HEK293 (cell line): ENCODE measurements at regions not wholly inside any gene's neighbourhood (a gene's known extent, or its start where the extent isn't known, plus 50 kb on each side); places are given as distances from the start of the nearest gene placed in this dataset.

Experiments used
- CTCF ChIA-PET: fragments of 350-600 bp; formaldehyde crosslinking; extraction: SDS; loops from one replicate; lab custom pipeline; 2021; ENCODE audit warnings: antibody characterized with exemption; lab: Yijun Ruan, JAX
- POLR2A ChIA-PET: fragments of 300-600 bp; formaldehyde crosslinking; extraction: SDS; loops from one replicate; lab custom pipeline; 2020; ENCODE audit warnings: antibody characterized with exemption, inconsistent platforms; lab: Yijun Ruan, JAX
- H3K27ac ChIP-seq: fragments of 200-500 bp; sonication (Bioruptor generic); 2 replicates; pipeline ENCODE4 v1.5.1; 2014; ENCODE audit warnings: low read depth, low read length, control low read depth, inconsistent platforms; ENCODE audit errors: extremely low read depth
- H3K36me3 ChIP-seq, 2 experiments: fragments of 200-500 bp in 1 of 2; sonication (Bioruptor generic) in 1 of 2; 1 replicate in 1 of 2; 2 replicates in 1 of 2; pipeline ENCODE4 v1.5.1; 2014 to 2017; ENCODE audit warnings: inconsistent platforms in 2 of 2, low read length in 2 of 2; ENCODE audit not compliant: control insufficient read depth in 2 of 2, insufficient read depth in 1 of 2
- H3K4me1 ChIP-seq: fragments of 200-500 bp; sonication (Bioruptor generic); 2 replicates; pipeline ENCODE4 v1.5.1; 2014; ENCODE audit warnings: mild to moderate bottlenecking, low read length, inconsistent platforms; ENCODE audit not compliant: control insufficient read depth, insufficient read depth
- H3K4me3 ChIP-seq: 2 replicates; pipeline ENCODE4 v1.5.1; 2011; ENCODE audit warnings: low read depth, mild to moderate bottlenecking, control low read depth, low read length, moderate library complexity
- H3K9me3 ChIP-seq: fragments of 200-500 bp; sonication (Bioruptor generic); 2 replicates; pipeline ENCODE4 v1.5.1; 2014; ENCODE audit warnings: low read depth, low read length, inconsistent platforms; ENCODE audit not compliant: control insufficient read depth, insufficient read depth
- GLIS1 ChIP-seq: fragments of 450-650 bp; formaldehyde crosslinking; IDR thresholded peaks from 2 replicates; pipeline ENCODE4 v1.5.1; 2016; ENCODE audit warnings: missing biosample characterization, missing genetic modification characterization
- KLF7 ChIP-seq: fragments of 450-650 bp; formaldehyde crosslinking; IDR thresholded peaks from 2 replicates; pipeline ENCODE4 v1.5.1; 2016; ENCODE audit warnings: missing biosample characterization, missing genetic modification characterization, borderline replicate concordance
- MEIS1 ChIP-seq: sonication (generic); formaldehyde crosslinking; IDR thresholded peaks from 2 replicates; pipeline ENCODE4 v1.8.1; 2022; ENCODE audit warnings: missing genetic modification reagents, mild to moderate bottlenecking, borderline replicate concordance
- SALL2 ChIP-seq: fragments of 450-650 bp; formaldehyde crosslinking; IDR thresholded peaks from 2 replicates; pipeline ENCODE4 v1.5.0; 2017; ENCODE audit warnings: missing biosample characterization, mild to moderate bottlenecking, missing genetic modification characterization, borderline replicate concordance
- ZBTB17 ChIP-seq: fragments of 450-650 bp; formaldehyde crosslinking; IDR thresholded peaks from 2 replicates; pipeline ENCODE4 v1.5.1; 2016; ENCODE audit warnings: missing biosample characterization, missing genetic modification characterization
- ZEB2 ChIP-seq: fragments of 450-650 bp; formaldehyde crosslinking; IDR thresholded peaks from 2 replicates; pipeline ENCODE4 v1.5.1; 2016; ENCODE audit warnings: missing biosample characterization, missing genetic modification characterization
- ZNF114 ChIP-seq: fragments of 450-650 bp; formaldehyde crosslinking; IDR thresholded peaks from 2 replicates; pipeline ENCODE4 v1.5.0; 2017; ENCODE audit warnings: missing biosample characterization, missing genetic modification characterization
- ZNF138 ChIP-seq: fragments of 450-650 bp; formaldehyde crosslinking; IDR thresholded peaks from 2 replicates; pipeline ENCODE4 v1.5.1; 2016; ENCODE audit warnings: missing biosample characterization, missing genetic modification characterization, borderline replicate concordance
- ZNF174 ChIP-seq: fragments of 450-650 bp; formaldehyde crosslinking; IDR thresholded peaks from 2 replicates; pipeline ENCODE4 v1.5.0; 2017; ENCODE audit warnings: missing biosample characterization, mild to moderate bottlenecking, missing genetic modification characterization
- ZNF19 ChIP-seq: fragments of 450-650 bp; formaldehyde crosslinking; IDR thresholded peaks from 2 replicates; pipeline ENCODE4; 2016; ENCODE audit warnings: missing biosample characterization, missing genetic modification characterization, low read depth
- ZNF311 ChIP-seq: fragments of 450-650 bp; formaldehyde crosslinking; IDR thresholded peaks from 2 replicates; pipeline ENCODE4 v1.5.1; 2017; ENCODE audit warnings: missing biosample characterization, missing genetic modification characterization, borderline replicate concordance
- ZNF324 ChIP-seq: fragments of 450-650 bp; formaldehyde crosslinking; IDR thresholded peaks from 2 replicates; pipeline ENCODE4 v1.5.1; 2016; ENCODE audit warnings: missing biosample characterization, missing genetic modification characterization
- ZNF433 ChIP-seq: fragments of 450-650 bp; formaldehyde crosslinking; IDR thresholded peaks from 2 replicates; pipeline ENCODE4 v1.5.1; 2016; ENCODE audit warnings: missing biosample characterization, missing genetic modification characterization, low read depth
- ZNF571 ChIP-seq: fragments of 450-650 bp; formaldehyde crosslinking; IDR thresholded peaks from 2 replicates; pipeline ENCODE4 v1.5.0; 2017; ENCODE audit warnings: missing biosample characterization, missing genetic modification characterization
- ZNF596 ChIP-seq: fragments of 450-650 bp; IDR thresholded peaks from 2 replicates; pipeline ENCODE4 v1.5.0; 2018; ENCODE audit warnings: missing biosample characterization, mild to moderate bottlenecking, missing genetic modification characterization, moderate library complexity
- ZNF654 ChIP-seq: fragments of 450-650 bp; formaldehyde crosslinking; IDR thresholded peaks from 2 replicates; pipeline ENCODE4 v1.5.1; 2016; ENCODE audit warnings: low read depth, missing biosample characterization, missing genetic modification characterization
- ZNF664 ChIP-seq: fragments of 450-650 bp; formaldehyde crosslinking; IDR thresholded peaks from 2 replicates; pipeline ENCODE4 v1.5.1; 2016; ENCODE audit warnings: missing biosample characterization, missing genetic modification characterization
- ZNF677 ChIP-seq: fragments of 450-650 bp; IDR thresholded peaks from 2 replicates; pipeline ENCODE4 v1.5.0; 2018; ENCODE audit warnings: missing biosample characterization, mild to moderate bottlenecking, missing genetic modification characterization, moderate library complexity
- ZNF707 ChIP-seq: fragments of 450-650 bp; formaldehyde crosslinking; IDR thresholded peaks from 2 replicates; pipeline ENCODE4 v1.5.1; 2016; ENCODE audit warnings: missing biosample characterization, missing genetic modification characterization
- ZNF76 ChIP-seq: fragments of 450-650 bp; formaldehyde crosslinking; IDR thresholded peaks from 2 replicates; pipeline ENCODE4; 2016; ENCODE audit warnings: low read depth, missing biosample characterization, missing genetic modification characterization, borderline replicate concordance
- TF ChIP-seq, protein P1 (sequence below): fragments of 450-650 bp; formaldehyde crosslinking; IDR thresholded peaks from 2 replicates; pipeline ENCODE4 v1.5.1; 2016; ENCODE audit warnings: missing biosample characterization, missing genetic modification characterization
- TF ChIP-seq, protein P2 (sequence below): fragments of 450-650 bp; formaldehyde crosslinking; IDR thresholded peaks from 2 replicates; pipeline ENCODE4 v1.5.1; 2016; ENCODE audit warnings: missing biosample characterization, missing genetic modification characterization
- TF ChIP-seq, protein P3 (sequence below): fragments of 450-650 bp; formaldehyde crosslinking; IDR thresholded peaks from 2 replicates; pipeline ENCODE4 v1.5.1; 2016; ENCODE audit warnings: missing biosample characterization, missing genetic modification characterization
- TF ChIP-seq, protein P4 (sequence below): fragments of 450-650 bp; formaldehyde crosslinking; IDR thresholded peaks from 2 replicates; pipeline ENCODE4; 2016; ENCODE audit warnings: missing biosample characterization, missing genetic modification characterization
- TF ChIP-seq, protein P5 (sequence below): fragments of 450-650 bp; formaldehyde crosslinking; IDR thresholded peaks from 2 replicates; pipeline ENCODE4 v1.5.1; 2016; ENCODE audit warnings: missing biosample characterization, missing genetic modification characterization
- TF ChIP-seq, protein P6 (sequence below): fragments of 450-650 bp; formaldehyde crosslinking; IDR thresholded peaks from 2 replicates; pipeline ENCODE4 v1.5.1; 2017; ENCODE audit warnings: missing biosample characterization, missing genetic modification characterization

DNA sequence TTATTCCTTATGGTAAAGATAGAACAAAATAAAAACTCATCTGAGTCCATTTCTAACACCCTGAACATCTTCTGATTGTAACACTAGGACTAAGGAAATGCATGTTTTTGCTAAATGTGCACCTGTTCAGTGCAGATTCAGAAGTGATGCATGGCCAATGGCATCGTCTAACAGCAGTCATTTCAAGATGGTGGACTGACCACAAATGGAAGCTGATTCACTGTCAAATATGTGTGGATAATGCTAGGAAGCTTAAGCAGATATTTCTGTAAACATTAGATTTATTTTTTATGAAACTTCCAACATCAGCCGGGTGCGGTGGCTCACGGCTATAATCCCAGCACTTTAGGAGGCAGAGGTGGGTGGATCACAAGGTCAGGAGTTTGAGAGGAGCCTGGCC, 394.8 kb downstream of the SAMD5 start (continued):
- no peak for TF ChIP-seq ZNF174 (tag by site-specific recombination)
- TF ChIP-seq ZNF596 (tag by site-specific recombination): no peak
- TF ChIP-seq, all 188 proteins: peak for 0

DNA sequence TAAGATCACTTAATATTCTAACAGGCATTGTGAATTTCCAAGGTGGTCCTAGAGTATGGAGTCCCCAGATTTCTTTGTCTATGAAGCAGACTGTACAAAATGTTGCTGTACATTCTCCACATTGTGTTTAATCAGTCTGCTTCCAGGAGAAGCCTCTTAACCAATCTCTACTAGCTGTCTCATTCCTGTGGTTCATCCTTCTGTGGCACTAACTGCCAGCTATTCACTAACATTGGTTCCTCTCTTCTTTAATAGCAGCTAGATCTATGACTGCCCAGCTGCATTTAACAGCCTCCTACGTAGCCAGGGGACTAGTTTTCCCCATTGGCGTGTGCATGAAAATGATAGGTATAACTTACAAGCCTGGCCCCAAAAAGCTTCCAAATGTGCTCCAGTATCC, 395.4 kb downstream of the SAMD5 start:
- H3K4me3 ChIP-seq: no peak overlapping the region
- H3K4me1 ChIP-seq: no peaks in the 10 kb centered on the region
- TF ChIP-seq ZNF707: no peak
- TF ChIP-seq, protein P1, sequence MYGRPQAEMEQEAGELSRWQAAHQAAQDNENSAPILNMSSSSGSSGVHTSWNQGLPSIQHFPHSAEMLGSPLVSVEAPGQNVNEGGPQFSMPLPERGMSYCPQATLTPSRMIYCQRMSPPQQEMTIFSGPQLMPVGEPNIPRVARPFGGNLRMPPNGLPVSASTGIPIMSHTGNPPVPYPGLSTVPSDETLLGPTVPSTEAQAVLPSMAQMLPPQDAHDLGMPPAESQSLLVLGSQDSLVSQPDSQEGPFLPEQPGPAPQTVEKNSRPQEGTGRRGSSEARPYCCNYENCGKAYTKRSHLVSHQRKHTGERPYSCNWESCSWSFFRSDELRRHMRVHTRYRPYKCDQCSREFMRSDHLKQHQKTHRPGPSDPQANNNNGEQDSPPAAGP: no peak
- TF ChIP-seq ZNF677 (tag by site-specific recombination): no peak
- TF ChIP-seq ZNF19 (tag by site-specific recombination): no peak
- no peak for TF ChIP-seq ZNF654 (tag by site-specific recombination)
- TF ChIP-seq, protein P2, sequence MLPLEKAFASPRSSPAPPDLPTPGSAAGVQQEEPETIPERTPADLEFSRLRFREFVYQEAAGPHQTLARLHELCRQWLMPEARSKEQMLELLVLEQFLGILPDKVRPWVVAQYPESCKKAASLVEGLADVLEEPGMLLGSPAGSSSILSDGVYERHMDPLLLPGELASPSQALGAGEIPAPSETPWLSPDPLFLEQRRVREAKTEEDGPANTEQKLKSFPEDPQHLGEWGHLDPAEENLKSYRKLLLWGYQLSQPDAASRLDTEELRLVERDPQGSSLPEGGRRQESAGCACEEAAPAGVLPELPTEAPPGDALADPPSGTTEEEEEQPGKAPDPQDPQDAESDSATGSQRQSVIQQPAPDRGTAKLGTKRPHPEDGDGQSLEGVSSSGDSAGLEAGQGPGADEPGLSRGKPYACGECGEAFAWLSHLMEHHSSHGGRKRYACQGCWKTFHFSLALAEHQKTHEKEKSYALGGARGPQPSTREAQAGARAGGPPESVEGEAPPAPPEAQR (tag by site-specific recombination): no peak
- TF ChIP-seq ZNF76 (tag by site-specific recombination): no peak
- TF ChIP-seq, protein P3, sequence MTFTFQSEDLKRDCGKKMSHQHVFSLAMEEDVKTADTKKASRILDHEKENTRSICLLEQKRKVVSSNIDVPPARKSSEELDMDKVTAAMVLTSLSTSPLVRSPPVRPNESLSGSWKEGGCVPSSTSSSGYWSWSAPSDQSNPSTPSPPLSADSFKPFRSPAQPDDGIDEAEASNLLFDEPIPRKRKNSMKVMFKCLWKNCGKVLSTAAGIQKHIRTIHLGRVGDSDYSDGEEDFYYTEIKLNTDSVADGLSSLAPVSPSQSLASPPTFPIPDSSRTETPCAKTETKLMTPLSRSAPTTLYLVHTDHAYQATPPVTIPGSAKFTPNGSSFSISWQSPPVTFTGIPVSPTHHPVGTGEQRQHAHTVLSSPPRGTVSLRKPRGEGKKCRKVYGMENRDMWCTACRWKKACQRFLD (tag by site-specific recombination): no peak
- TF ChIP-seq ZBTB17 (tag by site-specific recombination): no peak
- TF ChIP-seq ZNF138 (tag by site-specific recombination): no peak
- no peak for TF ChIP-seq ZNF324 (tag by site-specific recombination)
- H3K27ac ChIP-seq: no peak overlapping the region
- ChIA-PET POLR2A (no interaction called here), CTCF (no interaction called here)
- no peaks in the 10 kb centered on the region for H3K36me3 ChIP-seq
- H3K9me3 ChIP-seq: no peaks in the 10 kb centered on the region

DNA sequence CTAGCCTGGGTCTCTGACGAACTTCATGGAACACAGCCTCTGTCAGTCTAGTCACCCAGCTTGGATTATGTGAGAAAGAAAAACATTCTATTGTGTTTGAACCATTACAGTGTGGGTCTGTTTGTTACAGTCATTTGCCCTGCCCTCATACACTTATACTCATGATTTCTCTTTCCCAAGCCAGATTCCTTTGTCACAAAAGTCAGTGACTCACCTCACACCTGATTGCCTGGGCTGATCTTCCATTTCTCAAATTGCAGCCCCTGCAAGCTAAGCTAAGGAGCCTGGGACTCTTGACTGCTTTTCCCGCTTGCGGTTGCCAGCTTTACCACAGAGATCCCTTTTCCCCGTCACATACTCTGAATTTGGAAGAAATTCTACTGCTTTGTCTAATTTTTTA, 395.9 kb downstream of the SAMD5 start:
- Histone ChIP-seq H3K36me3 (no peaks in the 10 kb centered on the region), H3K27ac (no peak overlapping the region), H3K9me3 (no peaks in the 10 kb centered on the region), H3K4me1 (no peaks in the 10 kb centered on the region), H3K4me3 (no peak overlapping the region)
- CTCF ChIA-PET: interaction anchor here (1.5 kb wide), 1 partner anchor 398 kb away, joined by 4 read pairs; no protein-coding TSS in a partner anchor
- POLR2A ChIA-PET: no interaction called here
- TF ChIP-seq GLIS1 (no peak), ZNF114 (no peak), KLF7 (tag by site-specific recombination) (no peak), ZEB2 (tag by site-specific recombination) (no peak), ZNF433 (tag by site-specific recombination) (no peak), ZNF571 (tag by site-specific recombination) (no peak), ZNF311 (tag by site-specific recombination) (no peak), MEIS1 (CRISPR knock-in tag) (no peak), ZNF664 (tag by site-specific recombination) (no peak), SALL2 (tag by site-specific recombination) (no peak)
- TF ChIP-seq, protein P4, sequence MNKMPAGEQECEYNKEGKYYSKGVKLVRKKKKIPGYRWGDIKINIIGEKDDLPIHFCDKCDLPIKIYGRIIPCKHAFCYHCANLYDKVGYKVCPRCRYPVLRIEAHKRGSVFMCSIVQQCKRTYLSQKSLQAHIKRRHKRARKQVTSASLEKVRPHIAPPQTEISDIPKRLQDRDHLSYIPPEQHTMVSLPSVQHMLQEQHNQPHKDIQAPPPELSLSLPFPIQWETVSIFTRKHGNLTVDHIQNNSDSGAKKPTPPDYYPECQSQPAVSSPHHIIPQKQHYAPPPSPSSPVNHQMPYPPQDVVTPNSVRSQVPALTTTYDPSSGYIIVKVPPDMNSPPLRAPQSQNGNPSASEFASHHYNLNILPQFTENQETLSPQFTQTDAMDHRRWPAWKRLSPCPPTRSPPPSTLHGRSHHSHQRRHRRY (tag by site-specific recombination): no peak
- TF ChIP-seq, protein P5, sequence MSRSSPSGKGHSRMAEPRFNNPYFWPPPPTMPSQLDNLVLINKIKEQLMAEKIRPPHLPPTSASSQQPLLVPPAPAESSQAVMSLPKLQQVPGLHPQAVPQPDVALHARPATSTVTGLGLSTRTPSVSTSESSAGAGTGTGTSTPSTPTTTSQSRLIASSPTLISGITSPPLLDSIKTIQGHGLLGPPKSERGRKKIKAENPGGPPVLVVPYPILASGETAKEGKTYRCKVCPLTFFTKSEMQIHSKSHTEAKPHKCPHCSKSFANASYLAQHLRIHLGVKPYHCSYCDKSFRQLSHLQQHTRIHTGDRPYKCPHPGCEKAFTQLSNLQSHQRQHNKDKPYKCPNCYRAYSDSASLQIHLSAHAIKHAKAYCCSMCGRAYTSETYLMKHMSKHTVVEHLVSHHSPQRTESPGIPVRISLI (tag by site-specific recombination): no peak
- TF ChIP-seq, protein P3 (tag by site-specific recombination): no peak
- TF ChIP-seq, protein P6, sequence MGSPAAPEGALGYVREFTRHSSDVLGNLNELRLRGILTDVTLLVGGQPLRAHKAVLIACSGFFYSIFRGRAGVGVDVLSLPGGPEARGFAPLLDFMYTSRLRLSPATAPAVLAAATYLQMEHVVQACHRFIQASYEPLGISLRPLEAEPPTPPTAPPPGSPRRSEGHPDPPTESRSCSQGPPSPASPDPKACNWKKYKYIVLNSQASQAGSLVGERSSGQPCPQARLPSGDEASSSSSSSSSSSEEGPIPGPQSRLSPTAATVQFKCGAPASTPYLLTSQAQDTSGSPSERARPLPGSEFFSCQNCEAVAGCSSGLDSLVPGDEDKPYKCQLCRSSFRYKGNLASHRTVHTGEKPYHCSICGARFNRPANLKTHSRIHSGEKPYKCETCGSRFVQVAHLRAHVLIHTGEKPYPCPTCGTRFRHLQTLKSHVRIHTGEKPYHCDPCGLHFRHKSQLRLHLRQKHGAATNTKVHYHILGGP (tag by site-specific recombination): no peak
